ENCODE measurements at regions not wholly inside any gene's neighbourhood (a gene's known extent, or its start where the extent isn't known, plus 50 kb on each side); places are given as distances from the start of the nearest gene placed in this dataset.

GRCh38 chr7:156117542-156118247, 305.4 kb upstream of the SHH start:
- no peak for FAIRE-seq

GRCh38 chr7:156116514-156117215, 304.4 kb upstream of the SHH start:
- no peak for FAIRE-seq

- FAIRE-seq: no peak
Observed at GRCh38 chr7:156115582-156115981, 303.3 kb upstream of the SHH start.

- FAIRE-seq: no peak
Observed at GRCh38 chr7:156113731-156114130, 301.5 kb upstream of the SHH start.

DNA sequence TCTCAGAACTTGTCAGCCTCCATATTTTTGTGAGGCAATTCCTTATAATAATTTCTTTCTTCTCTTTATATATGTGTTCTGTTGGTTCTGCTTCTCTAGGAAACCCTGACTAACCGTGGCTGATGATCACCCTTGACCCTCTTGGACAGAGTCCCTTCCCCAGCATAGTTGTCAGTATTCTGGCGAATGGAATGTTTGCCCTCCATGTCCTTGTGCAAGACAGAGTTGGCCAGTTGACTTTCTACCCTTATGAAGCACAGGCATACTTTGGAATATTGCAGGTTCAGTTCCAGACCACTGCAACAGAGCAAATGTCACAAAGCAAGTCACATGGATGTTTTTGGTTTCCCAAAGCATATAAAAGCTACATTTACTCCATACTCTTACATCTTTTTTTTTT, 297.7 kb upstream of the SHH start:
- no peak for FAIRE-seq

DNA sequence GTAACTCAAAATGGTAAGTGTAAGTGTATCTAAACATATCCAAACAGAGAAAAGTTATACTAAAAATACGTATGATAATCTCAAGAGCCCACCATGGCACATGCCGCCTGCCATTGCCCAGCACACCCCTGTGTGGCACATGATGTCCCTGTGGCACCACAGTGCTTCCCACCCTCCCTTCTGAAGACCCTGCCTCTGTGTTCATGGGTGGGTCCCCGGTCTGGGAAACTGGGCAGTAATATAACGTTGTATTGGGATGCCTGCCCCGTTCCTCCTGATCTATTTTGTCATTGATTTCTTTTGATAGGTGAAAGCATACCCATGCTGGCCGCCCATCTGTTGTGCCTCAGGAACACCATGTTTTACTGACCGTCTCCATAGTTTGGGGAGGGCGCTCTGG, 296.8 kb upstream of the SHH start:
- no peak for FAIRE-seq

DNA sequence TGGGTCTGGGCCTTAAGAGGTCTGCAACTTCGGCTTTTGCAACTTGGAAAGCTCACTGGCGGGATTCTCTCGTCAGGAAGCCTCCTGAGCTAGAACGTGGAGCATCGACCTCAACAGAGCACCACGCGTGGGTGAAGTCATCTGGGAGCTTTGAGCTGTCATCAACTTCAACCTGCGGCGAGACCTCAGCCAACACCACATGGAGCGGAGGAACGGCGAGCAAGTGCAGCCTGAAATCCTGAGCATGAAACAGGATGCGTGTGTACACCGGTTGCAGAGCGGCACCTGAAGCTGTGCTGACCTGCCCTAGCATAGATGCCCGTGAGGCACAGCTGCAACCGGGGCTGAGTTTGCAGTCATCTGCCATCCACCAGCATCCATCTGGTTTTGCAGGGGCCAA, 295.7 kb upstream of the SHH start:
- no peak for FAIRE-seq

GRCh38 chr7:156106107-156106426, 293.8 kb upstream of the SHH start:
- no peak for FAIRE-seq

DNA sequence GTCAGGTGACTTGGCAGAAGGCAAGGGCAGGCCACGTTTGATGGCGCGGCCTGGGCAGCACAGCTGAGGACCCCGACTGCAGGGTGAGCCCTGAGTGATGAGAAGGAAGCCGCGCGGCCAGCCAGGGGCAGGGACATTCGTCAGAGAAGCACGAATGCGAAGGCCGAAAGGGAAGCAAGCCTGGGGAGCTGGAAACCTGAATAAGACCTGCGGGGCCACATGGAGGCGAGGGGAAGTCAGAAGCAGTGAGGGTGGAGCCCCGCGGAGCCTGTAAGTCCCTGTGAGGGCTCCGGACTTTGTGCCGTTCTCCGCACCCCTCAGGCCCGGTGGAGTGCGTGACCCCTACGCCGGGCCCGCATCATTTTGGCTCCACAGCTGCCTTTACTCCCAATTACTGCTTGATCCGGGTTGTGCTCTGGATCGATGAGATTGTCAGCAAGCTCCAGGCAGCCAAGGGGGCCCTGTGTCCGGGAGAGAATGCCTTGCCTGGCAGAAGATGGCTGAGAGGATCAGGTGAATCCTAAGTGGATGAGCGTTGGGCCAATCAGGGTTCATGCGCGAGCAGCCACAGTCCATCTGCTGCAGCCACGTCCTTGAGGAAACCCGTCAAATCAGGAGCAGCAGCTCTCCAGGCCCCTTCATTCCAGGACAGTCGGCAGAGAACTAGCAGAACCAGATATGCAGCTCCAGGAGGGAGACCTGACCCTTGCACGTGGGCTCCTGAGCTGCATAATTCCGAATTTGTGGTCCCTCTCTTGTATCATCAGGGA, 293.3 kb upstream of the SHH start:
- FAIRE-seq: no peak

DNA sequence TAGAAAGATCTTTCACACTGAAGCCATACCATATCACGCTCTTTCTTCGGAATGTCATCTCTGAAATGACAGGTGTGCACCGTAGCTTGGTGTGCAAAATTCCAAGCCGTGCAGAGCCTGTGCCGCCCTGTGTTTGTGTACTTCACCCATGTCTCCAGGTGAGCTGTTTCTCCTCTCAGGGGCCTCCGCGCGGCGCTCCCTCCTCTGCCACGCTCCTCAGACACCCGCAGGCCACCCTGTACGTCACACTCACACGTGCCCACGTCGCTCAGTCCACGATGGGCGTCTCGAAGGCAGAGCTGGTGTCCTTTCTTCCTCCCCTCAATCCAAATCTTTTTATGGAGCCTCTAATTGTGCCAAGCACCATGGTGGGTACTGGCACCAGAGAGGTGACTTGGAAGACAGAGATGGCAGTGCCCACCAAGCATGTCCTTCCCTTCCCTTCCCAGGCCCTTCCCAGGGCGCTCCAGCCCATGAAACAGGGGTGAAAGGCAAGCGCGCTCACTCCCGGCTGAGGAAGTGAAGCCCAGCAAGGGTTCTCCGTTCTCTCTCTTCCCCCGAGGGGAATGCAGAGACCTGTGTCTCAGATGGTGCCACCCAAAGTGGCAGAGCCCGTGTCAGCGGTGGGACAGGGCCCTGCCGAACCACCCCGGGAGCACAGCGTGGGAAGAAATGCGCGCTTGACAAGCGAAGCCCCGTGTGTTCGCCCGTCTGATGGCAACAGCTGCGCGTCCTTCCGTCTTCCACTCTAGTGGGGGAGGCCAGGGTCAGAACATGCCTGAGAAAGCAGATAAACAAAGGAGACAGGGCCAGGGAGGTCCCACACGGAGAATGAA, 292.5 kb upstream of the SHH start:
- FAIRE-seq: no peak

- no peak for FAIRE-seq
Observed at GRCh38 chr7:156102267-156102666, 290.0 kb upstream of the SHH start.

DNA sequence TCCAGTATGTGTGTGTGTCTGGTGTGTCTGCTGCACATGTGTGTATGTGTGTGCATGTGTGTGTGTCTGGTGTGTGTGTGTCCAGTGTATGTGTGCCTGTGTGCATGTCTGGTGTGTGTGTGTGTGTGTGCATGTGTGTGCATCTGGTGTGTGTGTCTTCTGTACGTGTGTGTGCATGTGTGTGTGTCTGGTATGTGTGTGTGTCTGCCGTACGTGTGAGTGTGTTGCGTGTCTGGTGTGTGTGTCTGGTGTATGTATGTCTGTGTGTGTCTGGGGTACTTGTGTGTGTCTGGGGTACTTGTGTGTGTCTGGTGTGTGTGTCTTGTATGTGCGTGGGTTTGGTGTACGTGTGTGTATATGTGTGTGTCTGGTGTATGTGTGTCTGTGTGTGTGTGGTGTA, 289.1 kb upstream of the SHH start:
- no peak for FAIRE-seq

DNA sequence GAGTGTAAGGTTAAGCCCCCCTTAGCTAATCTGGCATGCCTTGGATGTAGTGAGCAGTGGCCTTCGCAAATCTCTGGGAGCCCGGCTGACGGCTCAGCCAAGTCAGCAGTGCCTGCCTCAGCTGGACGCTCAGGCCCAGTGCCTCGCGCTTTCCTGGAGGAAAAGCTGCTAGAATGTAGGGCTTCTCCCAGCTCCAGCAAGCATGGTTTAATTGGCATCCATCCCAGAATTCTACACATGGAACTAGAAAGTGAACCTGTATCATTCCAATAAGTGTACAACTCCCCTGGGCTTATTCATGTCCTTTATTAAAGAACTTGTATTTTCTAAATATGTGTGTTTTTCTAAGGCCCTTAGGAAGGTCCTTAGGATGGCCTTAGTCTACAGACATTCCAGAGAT, 287.8 kb upstream of the SHH start:
- no peak for FAIRE-seq

DNA sequence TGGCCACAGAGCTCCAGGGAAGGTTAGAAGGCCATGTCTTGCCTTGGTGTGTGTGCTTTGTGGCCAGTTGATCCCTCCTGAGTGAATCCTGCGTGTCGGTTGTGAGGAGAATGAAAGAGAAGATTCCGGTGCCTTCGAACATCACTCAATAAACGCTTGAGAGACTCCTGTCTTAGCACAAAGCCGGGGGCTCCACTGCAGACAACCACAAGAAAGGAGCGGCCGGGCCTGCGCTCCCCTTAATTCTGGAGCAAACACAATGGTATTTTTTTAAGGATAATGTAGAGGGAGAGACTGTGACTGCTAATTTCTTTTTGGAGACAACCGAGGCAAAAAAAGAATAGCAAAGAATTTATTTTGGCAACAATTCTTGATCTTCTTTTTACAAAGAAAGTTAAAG, 286.8 kb upstream of the SHH start:
- FAIRE-seq: no peak

- no peak for FAIRE-seq
Observed at GRCh38 chr7:156096771-156097538, 284.7 kb upstream of the SHH start.

GRCh38 chr7:156095908-156096539, 283.8 kb upstream of the SHH start:
- no peak for FAIRE-seq

GRCh38 chr7:156094350-156095146, 282.3 kb upstream of the SHH start:
- no peak for FAIRE-seq

DNA sequence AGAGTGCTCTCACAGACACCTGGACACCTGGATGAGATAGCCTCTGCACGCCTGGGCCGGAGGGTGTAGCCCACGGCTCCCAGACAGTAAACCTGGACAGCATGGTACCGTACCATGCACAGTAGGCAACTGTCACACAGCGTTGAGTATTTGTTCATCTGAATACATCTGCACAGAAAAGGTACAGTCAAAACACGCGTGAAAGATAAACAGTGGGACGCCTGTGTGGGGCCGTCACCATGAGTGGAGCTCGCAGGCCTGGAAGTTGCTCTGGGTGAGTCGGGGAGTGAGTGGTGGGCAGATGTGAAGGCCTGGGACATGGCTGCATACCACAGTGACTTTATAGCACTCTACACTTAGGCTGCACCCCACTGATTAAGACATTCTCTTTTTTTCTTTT, 280.0 kb upstream of the SHH start:
- no peak for FAIRE-seq

- FAIRE-seq: no peak
Observed at GRCh38 chr7:156091519-156092080, 279.3 kb upstream of the SHH start.

- FAIRE-seq: no peak
Observed at GRCh38 chr7:156090988-156091387, 278.7 kb upstream of the SHH start.

DNA sequence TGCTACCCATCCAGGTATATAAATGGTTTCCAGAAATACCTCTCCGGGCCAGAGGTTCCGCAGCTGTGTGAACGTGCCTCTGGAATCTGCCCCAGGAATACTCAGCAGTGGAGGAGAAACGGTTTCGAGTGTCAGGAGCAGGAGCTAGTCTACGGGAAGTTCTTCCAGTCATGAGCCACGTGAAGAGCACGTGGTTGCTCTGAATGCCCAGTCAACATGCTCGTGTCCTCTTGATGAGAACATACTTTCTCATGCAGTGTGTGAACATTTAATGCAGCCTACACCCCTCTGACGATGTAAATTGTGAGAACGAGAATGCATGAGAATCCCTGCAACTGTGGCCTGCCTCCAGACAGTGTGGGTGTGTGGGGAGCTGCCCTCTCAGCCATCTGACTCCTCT, 277.0 kb upstream of the SHH start:
- FAIRE-seq: no peak

Data from TTC549 (cell line).